Upper lobe of left lung (tissue), 4 donors: ENCODE measurements at regions not wholly inside any gene's neighbourhood (a gene's known extent, or its start where the extent isn't known, plus 50 kb on each side); places are given as distances from the start of the nearest gene placed in this dataset.

Experiments used
- EP300 ChIP-seq, 4 donors: sonication (generic); formaldehyde crosslinking; IDR thresholded peaks; one replicate each; pipeline ENCODE4 v1.5.1; 2017; ENCODE audit warnings: antibody characterized with exemption in 4 of 4, control low read depth in 2 of 4
- POLR2A ChIP-seq, 4 donors: fragments of 450-650 bp; IDR thresholded peaks; one replicate each; pipeline ENCODE4 v1.5.1; 2016 to 2017; ENCODE audit warnings: antibody characterized with exemption in 4 of 4, mild to moderate bottlenecking in 2 of 4
- TF ChIP-seq, protein P1 (sequence below), 6 experiments: fragments of 450-650 bp in 4 of 6; fragments of 200-600 bp in 2 of 6; sonication (generic) in 2 of 6; IDR thresholded peaks; one replicate each; pipeline ENCODE4 v1.5.1; 2016 to 2019; ENCODE audit warnings: antibody characterized with exemption in 6 of 6

DNA sequence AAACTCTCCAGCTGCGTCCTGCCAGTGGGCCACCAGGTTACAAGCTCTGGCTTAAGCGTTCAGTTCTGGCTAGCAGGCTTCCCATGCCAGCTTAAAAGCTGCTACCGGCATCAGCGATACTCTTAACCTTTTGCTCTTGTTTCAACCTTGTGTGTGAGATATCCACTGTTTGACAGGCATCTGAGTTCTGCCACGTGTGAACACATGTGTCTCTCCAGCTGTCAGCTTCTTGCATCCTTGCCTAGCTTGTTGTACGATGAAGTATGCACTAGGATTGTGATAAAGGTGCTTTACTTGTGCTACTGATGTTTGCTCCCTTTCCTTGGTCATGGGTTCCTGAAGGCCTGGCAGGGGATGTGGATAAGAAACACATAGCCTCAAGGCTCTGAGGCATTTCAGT lies 201.6 kb downstream of the PRDM2 start:
- TF ChIP-seq, protein P1, sequence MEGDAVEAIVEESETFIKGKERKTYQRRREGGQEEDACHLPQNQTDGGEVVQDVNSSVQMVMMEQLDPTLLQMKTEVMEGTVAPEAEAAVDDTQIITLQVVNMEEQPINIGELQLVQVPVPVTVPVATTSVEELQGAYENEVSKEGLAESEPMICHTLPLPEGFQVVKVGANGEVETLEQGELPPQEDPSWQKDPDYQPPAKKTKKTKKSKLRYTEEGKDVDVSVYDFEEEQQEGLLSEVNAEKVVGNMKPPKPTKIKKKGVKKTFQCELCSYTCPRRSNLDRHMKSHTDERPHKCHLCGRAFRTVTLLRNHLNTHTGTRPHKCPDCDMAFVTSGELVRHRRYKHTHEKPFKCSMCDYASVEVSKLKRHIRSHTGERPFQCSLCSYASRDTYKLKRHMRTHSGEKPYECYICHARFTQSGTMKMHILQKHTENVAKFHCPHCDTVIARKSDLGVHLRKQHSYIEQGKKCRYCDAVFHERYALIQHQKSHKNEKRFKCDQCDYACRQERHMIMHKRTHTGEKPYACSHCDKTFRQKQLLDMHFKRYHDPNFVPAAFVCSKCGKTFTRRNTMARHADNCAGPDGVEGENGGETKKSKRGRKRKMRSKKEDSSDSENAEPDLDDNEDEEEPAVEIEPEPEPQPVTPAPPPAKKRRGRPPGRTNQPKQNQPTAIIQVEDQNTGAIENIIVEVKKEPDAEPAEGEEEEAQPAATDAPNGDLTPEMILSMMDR (IDR thresholded peaks at IDR 0.05) = no peak
- TF ChIP-seq POLR2A (IDR thresholded peaks at IDR 0.05) (no peak), EP300 (IDR thresholded peaks at IDR 0.05) (no peak)
